Astrocyte of the hippocampus (primary cell): ENCODE measurements at regions not wholly inside any gene's neighbourhood (a gene's known extent, or its start where the extent isn't known, plus 50 kb on each side); places are given as distances from the start of the nearest gene placed in this dataset.
"Not testable (repeated sequence)": the region's sequence is repeated elsewhere in the genome, so short reads cannot be mapped to it uniquely, and the experiment has no call there.

Source experiments
- DNase-seq: peaks from one replicate; pipeline ENCODE4 v3.0.0; 2011; ENCODE audit warnings: low read depth, low spot score

- DNase-seq: not testable (repeated sequence)
Observed at GRCh38 chr18:14342170-14342569, 201.2 kb downstream of the POTEC start.

- DNase-seq: not testable (repeated sequence)
Observed at GRCh38 chr18:14336017-14336416, 203.8 kb upstream of the ZNF519 start.

- not testable (repeated sequence) for DNase-seq
Observed at GRCh38 chr18:14321217-14321616, 189.0 kb upstream of the ZNF519 start.

- DNase-seq: not testable (repeated sequence)
Observed at GRCh38 chr18:14301255-14301654, 169.0 kb upstream of the ZNF519 start.

GRCh38 chr18:14295081-14295480 is 162.8 kb upstream of the ZNF519 start:
- not testable (repeated sequence) for DNase-seq

- DNase-seq: no peak
Observed at GRCh38 chr18:14285053-14285452, 152.8 kb upstream of the ZNF519 start.

GRCh38 chr18:14275391-14275790 is 143.2 kb upstream of the ZNF519 start:
- DNase-seq: not testable (repeated sequence)

GRCh38 chr18:14265637-14266410 is 133.6 kb upstream of the ZNF519 start:
- DNase-seq: not testable (repeated sequence)

- not testable (repeated sequence) for DNase-seq
Observed at GRCh38 chr18:14262786-14263185, 130.6 kb upstream of the ZNF519 start.

- DNase-seq: not testable (repeated sequence)
Observed at GRCh38 chr18:14250084-14250677, 117.9 kb upstream of the ZNF519 start.

- not testable (repeated sequence) for DNase-seq
Observed at GRCh38 chr18:14239224-14239623, 107.0 kb upstream of the ZNF519 start.

- not testable (repeated sequence) for DNase-seq
Observed at GRCh38 chr18:14236356-14237048, 104.3 kb upstream of the ZNF519 start.

- DNase-seq: not testable (repeated sequence)
Observed at GRCh38 chr18:14225286-14225679, 93.0 kb upstream of the ZNF519 start.

GRCh38 chr18:14224551-14225285 is 92.5 kb upstream of the ZNF519 start:
- DNase-seq: not testable (repeated sequence)

GRCh38 chr18:14223919-14224318 is 91.7 kb upstream of the ZNF519 start:
- DNase-seq: not testable (repeated sequence)

GRCh38 chr18:14223231-14223822 is 91.1 kb upstream of the ZNF519 start:
- not testable (repeated sequence) for DNase-seq

GRCh38 chr18:14222354-14223221 is 90.4 kb upstream of the ZNF519 start:
- not testable (repeated sequence) for DNase-seq

- no peak for DNase-seq
Observed at GRCh38 chr18:14221689-14222088, 89.5 kb upstream of the ZNF519 start.

- not testable (repeated sequence) for DNase-seq
Observed at GRCh38 chr18:14215952-14216351, 83.7 kb upstream of the ZNF519 start.

GRCh38 chr18:14203424-14203823 is 71.2 kb upstream of the ZNF519 start:
- DNase-seq: not testable (repeated sequence)
